ENCODE measurements at regions not wholly inside any gene's neighbourhood (a gene's known extent, or its start where the extent isn't known, plus 50 kb on each side); places are given as distances from the start of the nearest gene placed in this dataset.

GRCh38 chr22:47901911-47902310 is 1139.5 kb downstream of the TBC1D22A start:
- Histone ChIP-seq H3K27me3 (ENCODE audit: insufficient read depth, poor library complexity, severe bottlenecking) (no peaks in the 10 kb centered on the region), H3K27ac (replicated peaks) (no peak overlapping the region), H3K4me3 (replicated peaks; ENCODE audit: insufficient read depth, low read length) (no peak overlapping the region)
- TF ChIP-seq REST (IDR thresholded peaks at IDR 0.05; ENCODE audit: insufficient replicate concordance, low read depth): no peak
- no peak for TF ChIP-seq POLR2AphosphoS5 (IDR thresholded peaks at IDR 0.05; ENCODE audit: low read depth)
- no peak for DNase-seq (ENCODE audit: low read depth in 1 of 2, low spot score in 1 of 2)

GRCh38 chr22:47899894-47900293 is 1137.4 kb downstream of the TBC1D22A start:
- Histone ChIP-seq H3K4me3 (replicated peaks; ENCODE audit: insufficient read depth, low read length) (no peak overlapping the region), H3K27me3 (ENCODE audit: insufficient read depth, poor library complexity, severe bottlenecking) (no peaks in the 10 kb centered on the region), H3K27ac (replicated peaks) (no peak overlapping the region)
- no peak for DNase-seq (ENCODE audit: low read depth in 1 of 2, low spot score in 1 of 2)
- TF ChIP-seq REST (IDR thresholded peaks at IDR 0.05; ENCODE audit: insufficient replicate concordance, low read depth): no peak
- no peak for TF ChIP-seq GABPA (IDR thresholded peaks at IDR 0.05; ENCODE audit: low read depth)

GRCh38 chr22:47898946-47899345 is 1136.5 kb downstream of the TBC1D22A start:
- DNase-seq (ENCODE audit: low read depth in 1 of 2, low spot score in 1 of 2): no peak
- Histone ChIP-seq H3K27ac (replicated peaks) (no peak overlapping the region), H3K27me3 (ENCODE audit: insufficient read depth, poor library complexity, severe bottlenecking) (no peaks in the 10 kb centered on the region), H3K4me3 (replicated peaks; ENCODE audit: insufficient read depth, low read length) (no peak overlapping the region)
- TF ChIP-seq GABPA (IDR thresholded peaks at IDR 0.05; ENCODE audit: low read depth) (no peak), CTCF (IDR thresholded peaks at IDR 0.05; ENCODE audit: insufficient read depth, low read length) (no peak), POLR2AphosphoS5 (IDR thresholded peaks at IDR 0.05; ENCODE audit: low read depth) (no peak), SPI1 (IDR thresholded peaks at IDR 0.05; ENCODE audit: borderline replicate concordance, low read depth) (no peak), REST (IDR thresholded peaks at IDR 0.05; ENCODE audit: insufficient replicate concordance, low read depth) (no peak)

- H3K4me3 ChIP-seq (replicated peaks; ENCODE audit: insufficient read depth, low read length): no peak overlapping the region
- DNase-seq (ENCODE audit: low read depth in 1 of 2, low spot score in 1 of 2): no peak
- H3K27me3 ChIP-seq (ENCODE audit: insufficient read depth, poor library complexity, severe bottlenecking): no peaks in the 10 kb centered on the region
- no peak overlapping the region for H3K27ac ChIP-seq (replicated peaks)
- TF ChIP-seq POLR2AphosphoS5 (IDR thresholded peaks at IDR 0.05; ENCODE audit: low read depth) (no peak), GABPA (IDR thresholded peaks at IDR 0.05; ENCODE audit: low read depth) (no peak), SPI1 (IDR thresholded peaks at IDR 0.05; ENCODE audit: borderline replicate concordance, low read depth) (no peak), REST (IDR thresholded peaks at IDR 0.05; ENCODE audit: insufficient replicate concordance, low read depth) (no peak), CTCF (IDR thresholded peaks at IDR 0.05; ENCODE audit: insufficient read depth, low read length) (no peak)
These were observed 1129.2 kb downstream of the TBC1D22A start for GRCh38 chr22:47891609-47892008.

All from HL-60 (cell line).